Kidney glomerular epithelial cell (primary cell): ENCODE measurements at regions not wholly inside any gene's neighbourhood (a gene's known extent, or its start where the extent isn't known, plus 50 kb on each side); places are given as distances from the start of the nearest gene placed in this dataset.
A peak's percentile ranks its signal among the peaks of the same experiment; 100 is the strongest.

ENCODE experiments used
- DNase-seq: peaks from one replicate; lab custom pipeline; 2025; lab: John Stamatoyannopoulos, UW

- no peak for DNase-seq
These were observed 558.3 kb upstream of the KLHL29 start for GRCh38 chr2:22826703-22827102.

- DNase-seq: no peak
These were observed 555.2 kb upstream of the KLHL29 start for GRCh38 chr2:22829791-22830190.

- no peak for DNase-seq
These were observed 552.8 kb upstream of the KLHL29 start for GRCh38 chr2:22832196-22832595.

- peak; percentile 49 for DNase-seq
These were observed 546.5 kb upstream of the KLHL29 start for GRCh38 chr2:22838461-22838860.

- DNase-seq: no peak
These were observed 542.6 kb upstream of the KLHL29 start for GRCh38 chr2:22842205-22842869.

- no peak for DNase-seq
These were observed 541.0 kb upstream of the KLHL29 start for GRCh38 chr2:22843919-22844537.

GRCh38 chr2:22850310-22850709 is 534.7 kb upstream of the KLHL29 start:
- no peak for DNase-seq

- DNase-seq: no peak
These were observed 530.4 kb upstream of the KLHL29 start for GRCh38 chr2:22854588-22854987.

- no peak for DNase-seq
These were observed 529.9 kb upstream of the KLHL29 start for GRCh38 chr2:22855081-22855480.

GRCh38 chr2:22855761-22856184 is 529.2 kb upstream of the KLHL29 start:
- no peak for DNase-seq

- peak; percentile 30 for DNase-seq
These were observed 517.0 kb upstream of the KLHL29 start for GRCh38 chr2:22867973-22868372.

- DNase-seq: no peak
These were observed 506.9 kb upstream of the KLHL29 start for GRCh38 chr2:22878121-22878520.

- DNase-seq: no peak
These were observed 505.7 kb upstream of the KLHL29 start for GRCh38 chr2:22879009-22879863.

GRCh38 chr2:22880161-22880560 is 504.8 kb upstream of the KLHL29 start:
- DNase-seq: no peak

- no peak for DNase-seq
These were observed 503.0 kb upstream of the KLHL29 start for GRCh38 chr2:22882011-22882410.

- DNase-seq: no peak
These were observed 502.3 kb upstream of the KLHL29 start for GRCh38 chr2:22882643-22883042.

GRCh38 chr2:22883054-22883453 is 501.9 kb upstream of the KLHL29 start:
- DNase-seq: no peak

GRCh38 chr2:22885245-22885644 is 499.7 kb upstream of the KLHL29 start:
- no peak for DNase-seq

- DNase-seq: no peak
These were observed 497.6 kb upstream of the KLHL29 start for GRCh38 chr2:22887426-22887825.

GRCh38 chr2:22887845-22888244 is 497.1 kb upstream of the KLHL29 start:
- DNase-seq: no peak

GRCh38 chr2:22890132-22890531 is 494.8 kb upstream of the KLHL29 start:
- no peak for DNase-seq

GRCh38 chr2:22893761-22894517 is 491.0 kb upstream of the KLHL29 start:
- DNase-seq: no peak
